Hematopoietic multipotent progenitor cell (in vitro differentiated cells): ENCODE measurements at regions not wholly inside any gene's neighbourhood (a gene's known extent, or its start where the extent isn't known, plus 50 kb on each side); places are given as distances from the start of the nearest gene placed in this dataset.

Source experiments
- DNase-seq, 3 donors: peaks; one replicate each; pipeline ENCODE4 v3.0.0-alpha.2; 2011 to 2015; ENCODE audit warnings: low read depth in 2 of 3, low spot score in 2 of 3

DNA sequence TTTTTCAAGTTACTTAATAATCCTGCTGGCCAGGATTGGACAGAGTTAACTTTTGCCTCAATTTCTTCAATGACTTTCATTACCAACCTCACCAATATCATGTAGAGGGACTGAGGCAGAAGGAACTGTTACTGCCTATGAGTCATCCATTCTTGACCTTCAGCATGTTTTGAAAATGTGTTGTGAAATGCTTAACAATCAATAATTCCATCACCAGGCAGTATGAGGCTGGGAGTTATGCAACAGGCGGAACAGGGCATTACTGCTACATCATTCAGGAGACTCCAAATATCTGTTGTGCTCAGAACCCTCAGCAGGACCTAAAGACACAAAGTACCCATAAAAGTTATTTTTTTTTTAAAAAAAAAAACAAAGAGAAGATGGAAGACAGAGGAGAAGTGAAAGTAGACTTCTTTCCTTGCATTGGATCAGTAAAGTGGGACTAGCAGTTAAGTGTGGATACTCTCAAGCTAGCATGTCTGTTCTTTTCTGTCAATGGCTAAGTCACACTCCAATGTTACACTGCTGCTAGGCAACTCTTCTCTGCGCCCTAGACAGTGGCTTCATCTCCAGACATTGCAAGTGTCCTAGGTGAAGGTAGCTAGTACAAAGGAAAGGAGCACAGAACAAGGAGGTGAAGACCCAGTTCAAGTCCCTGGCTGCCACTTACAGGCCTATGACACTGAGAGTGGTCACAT, 184.9 kb upstream of the LPP start:
- DNase-seq: no peak

DNA sequence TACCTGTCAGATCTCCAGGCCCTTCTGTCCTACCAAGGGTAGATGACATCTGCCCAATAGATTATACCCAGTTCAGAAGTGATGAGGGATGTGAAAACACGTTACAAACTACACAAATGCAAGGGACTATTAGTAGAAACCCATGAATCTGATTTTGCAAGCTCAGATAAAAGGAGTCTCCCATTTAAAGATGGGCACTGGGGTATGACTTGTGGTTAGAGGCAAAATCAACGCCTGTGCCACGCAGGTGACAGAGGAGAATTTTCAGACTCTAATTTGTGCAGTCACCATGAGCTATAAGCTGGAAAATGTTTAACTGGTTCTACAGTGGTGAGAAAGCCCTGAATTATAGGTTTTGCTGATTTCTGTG, 184.4 kb upstream of the LPP start:
- no peak for DNase-seq

DNA sequence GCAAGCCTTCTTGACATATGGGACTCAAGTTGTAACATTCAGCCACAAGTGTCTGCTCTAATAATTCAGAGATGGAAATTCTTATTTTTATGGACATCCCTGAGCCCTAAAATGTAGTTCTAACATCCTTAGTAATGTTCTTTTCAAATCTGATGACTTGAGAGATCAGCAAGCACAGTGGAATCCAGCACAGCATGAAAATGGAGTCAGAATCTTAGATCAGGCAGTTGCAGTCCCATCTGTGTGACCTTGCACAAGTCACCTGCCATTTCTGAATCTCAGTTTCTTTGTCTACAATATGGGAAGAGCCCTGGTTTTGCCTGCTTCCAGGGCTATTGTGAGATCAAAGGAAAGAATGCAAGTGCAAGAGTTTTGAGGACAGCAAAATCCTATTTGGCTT, 183.9 kb upstream of the LPP start:
- DNase-seq: no peak

- no peak for DNase-seq
Observed at GRCh38 chr3:187971629-187972028, 182.3 kb upstream of the LPP start.

- no peak for DNase-seq
Observed at GRCh38 chr3:187972454-187972853, 181.5 kb upstream of the LPP start.

DNA sequence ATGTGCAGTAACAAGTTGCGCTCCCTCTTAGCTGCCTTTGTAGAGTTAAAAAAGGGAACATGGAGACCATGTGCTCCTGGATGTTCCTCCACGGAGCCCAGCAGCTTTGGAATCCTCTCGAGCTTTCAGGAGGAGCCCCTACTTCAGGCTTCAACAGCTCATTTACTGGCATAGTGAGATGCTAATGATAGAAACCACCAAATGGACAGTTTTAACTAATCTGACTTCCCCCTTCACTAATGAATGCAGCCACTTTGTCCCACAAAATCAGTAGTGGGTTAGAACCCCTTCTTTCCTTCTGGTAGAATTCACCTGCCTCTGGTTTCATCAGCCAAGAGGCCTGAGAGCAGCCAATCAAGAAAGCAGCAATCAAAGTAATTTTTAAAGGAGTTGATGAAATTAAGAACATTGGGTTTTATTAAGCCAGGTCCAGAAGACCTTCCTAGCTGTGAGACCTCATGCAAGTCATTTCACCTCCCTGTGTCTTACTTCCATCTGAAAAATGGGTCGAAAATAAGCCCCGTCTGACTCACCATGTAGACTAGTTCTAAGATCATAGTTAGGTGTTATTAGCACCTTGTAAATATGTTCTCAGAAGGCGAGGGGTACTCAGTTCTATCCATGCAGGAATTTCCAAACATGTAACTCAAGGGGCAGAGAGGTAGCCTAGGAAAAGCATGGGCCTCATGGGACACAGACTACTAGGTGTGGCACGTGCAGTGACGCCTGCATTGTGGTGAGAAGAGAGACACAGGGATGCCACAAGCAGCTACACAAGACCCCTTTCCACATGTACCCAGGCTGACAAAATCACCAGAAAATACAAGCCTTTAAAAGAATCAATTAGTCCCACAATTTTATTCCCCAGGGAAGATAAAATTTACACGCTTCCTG, 179.7 kb upstream of the LPP start:
- no peak for DNase-seq

- peak in 1 of 3 donors; percentile 32 for DNase-seq
Observed at GRCh38 chr3:187974871-187975271, 179.1 kb upstream of the LPP start.

DNA sequence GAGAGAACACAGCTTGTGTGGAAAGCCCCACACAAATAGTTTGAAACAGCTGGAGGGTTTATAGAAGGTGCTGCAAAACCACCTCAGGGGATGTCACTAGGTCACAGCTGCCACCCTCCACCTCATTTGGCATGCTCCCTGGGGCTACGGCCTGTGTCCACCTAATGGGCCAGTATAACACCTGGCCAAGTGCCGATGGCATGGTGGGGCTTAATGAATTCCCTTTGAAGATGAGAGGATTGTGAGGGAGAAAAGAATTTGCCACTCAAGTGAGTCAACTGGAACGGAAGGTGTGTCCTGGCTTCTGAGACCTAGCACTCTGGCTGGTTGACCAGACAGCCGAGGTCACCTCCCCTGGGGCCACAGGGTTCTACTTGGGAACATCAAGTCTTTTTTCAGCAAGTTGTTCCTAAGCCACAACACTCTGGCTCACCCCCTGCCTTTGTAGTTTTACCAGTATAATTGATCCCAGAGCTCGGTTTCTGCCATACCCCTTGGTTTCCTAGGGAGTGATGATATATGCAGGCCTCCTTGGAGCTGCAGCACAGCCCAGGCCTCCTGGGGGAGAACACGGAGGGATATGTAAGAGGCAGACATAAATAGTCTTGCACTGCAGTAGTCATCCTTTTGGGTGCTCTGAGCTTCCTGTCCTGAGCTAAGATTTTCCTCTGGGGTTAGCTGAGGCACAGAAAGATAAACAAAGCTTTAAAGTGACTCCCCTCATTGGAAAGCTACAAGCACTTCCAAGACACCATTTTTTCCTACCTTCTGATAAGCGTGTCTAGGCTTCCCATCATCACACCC, 178.2 kb upstream of the LPP start:
- DNase-seq: no peak

DNA sequence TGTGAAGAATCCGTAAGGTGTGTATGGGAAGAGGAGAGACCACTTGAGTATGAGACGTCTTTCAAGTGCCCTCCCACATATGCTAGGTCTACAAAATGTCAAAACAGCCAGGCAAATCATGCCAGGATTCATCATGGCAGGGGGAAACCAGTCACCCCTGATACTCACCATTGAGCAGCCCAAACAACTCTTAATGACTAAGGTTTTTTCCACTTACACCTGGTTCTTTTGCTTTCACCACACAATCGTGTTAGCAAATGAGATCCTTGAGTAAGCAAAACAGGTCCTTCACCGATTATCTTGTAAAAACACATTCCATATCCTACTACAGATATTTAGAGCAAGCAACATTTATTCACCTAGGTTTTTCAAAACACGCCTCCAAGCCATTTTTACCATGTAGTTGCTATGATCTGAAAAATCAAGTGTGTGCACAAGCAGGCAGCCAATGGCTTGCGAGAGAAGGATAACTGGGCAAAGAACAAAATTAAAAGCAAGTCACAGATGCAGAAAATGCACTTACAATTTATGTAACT, 177.5 kb upstream of the LPP start:
- DNase-seq: no peak

GRCh38 chr3:187977659-187978058, 176.3 kb upstream of the LPP start:
- DNase-seq: no peak

DNA sequence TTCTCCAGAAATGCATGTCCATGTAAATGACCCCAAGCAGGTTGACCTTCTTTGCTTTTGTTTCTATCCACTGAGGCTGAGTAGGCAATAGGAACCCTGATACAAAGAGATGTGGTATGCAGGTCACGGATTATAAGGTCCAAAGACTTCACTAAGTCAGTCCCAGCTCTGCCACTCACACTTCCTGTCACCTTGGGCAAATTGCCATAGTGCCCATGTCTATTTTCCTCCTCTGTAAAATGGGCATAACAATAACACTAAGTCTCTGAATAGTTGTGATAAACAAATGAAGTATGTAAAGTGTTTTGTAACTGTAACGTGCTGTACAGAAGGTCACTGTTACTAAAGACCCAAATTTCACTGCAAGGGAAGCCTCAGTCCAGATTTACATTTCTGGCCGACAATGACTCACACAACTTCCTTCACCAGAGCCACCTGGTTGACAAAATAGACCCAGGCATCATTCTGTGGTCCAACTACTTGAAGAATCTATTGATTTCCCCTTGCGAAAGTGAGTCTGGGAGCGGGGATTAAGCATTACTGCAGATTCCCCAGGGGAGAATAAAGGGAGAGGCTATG, 175.4 kb upstream of the LPP start:
- peak in 2 of 3 donors; percentile 48 to 55 for DNase-seq

GRCh38 chr3:187979564-187979963, 174.4 kb upstream of the LPP start:
- peak in 2 of 3 donors; percentile 80 for DNase-seq

DNA sequence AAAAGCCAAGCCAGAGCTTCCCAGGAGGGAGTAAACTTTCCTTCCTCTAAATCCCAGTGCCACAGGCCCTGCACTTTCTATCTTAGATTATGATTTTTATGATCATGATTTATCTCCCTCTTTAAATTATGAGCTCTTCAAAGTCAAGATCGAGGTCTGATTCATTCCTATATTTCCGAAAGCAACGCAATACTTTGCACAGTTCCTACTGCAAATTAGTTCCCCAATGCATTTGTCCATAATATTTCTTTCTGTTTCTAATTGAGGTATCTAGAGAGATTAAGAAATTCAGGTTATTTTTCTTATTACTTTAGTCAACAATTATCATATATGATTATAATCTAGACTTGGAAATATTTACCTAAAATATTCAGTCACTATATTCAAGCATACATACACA, 173.1 kb upstream of the LPP start:
- DNase-seq: no peak

GRCh38 chr3:187982142-187982541, 171.8 kb upstream of the LPP start:
- DNase-seq: no peak

GRCh38 chr3:187983484-187984124, 170.4 kb upstream of the LPP start:
- DNase-seq: no peak

- no peak for DNase-seq
Observed at GRCh38 chr3:187985647-187986046, 168.3 kb upstream of the LPP start.

DNA sequence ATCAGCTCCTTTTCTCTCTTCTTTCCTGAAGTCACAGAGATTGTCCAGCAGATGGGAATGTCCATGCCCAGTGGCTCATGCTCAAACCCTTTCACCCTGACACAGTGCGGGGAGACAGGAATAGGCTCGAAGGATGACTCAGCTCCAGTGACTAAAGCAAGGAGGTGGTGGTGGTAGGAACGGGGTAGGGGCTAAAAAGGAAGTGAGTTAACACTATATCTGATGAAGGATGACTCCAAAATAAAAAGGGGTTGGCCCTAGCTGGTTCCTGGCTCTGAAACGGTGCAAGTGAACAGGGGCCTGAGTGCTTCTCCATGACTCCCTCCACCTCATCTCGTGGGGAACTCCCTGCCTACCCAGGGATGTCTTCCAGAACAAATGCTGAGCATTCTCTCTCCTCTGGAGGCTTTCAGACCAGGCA, 167.4 kb upstream of the LPP start:
- DNase-seq: peak in 2 of 3 donors; percentile 81 to 83

DNA sequence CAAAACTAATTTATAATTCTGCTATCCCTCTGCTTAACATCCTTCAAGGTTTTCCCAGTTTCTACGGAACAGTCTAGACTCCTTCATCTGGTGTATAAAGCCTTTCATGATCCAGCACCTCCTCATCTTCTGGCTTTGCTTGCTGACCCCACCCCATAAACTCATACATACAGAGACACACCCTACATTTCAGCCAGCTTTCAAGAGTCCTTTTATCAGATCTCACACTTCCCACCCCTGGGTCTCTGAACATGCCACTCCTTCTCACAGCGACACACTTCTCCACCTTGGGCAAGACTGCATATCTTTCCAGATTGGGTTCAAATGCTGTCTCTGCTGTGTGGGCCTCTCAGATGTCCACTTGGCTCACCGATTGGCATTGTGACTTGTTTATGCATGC, 166.8 kb upstream of the LPP start:
- DNase-seq: no peak

GRCh38 chr3:187987924-187988323, 166.0 kb upstream of the LPP start:
- no peak for DNase-seq

GRCh38 chr3:187989575-187990153, 164.3 kb upstream of the LPP start:
- no peak for DNase-seq
